OCI-LY7 (cell line): ENCODE measurements at regions not wholly inside any gene's neighbourhood (a gene's known extent, or its start where the extent isn't known, plus 50 kb on each side); places are given as distances from the start of the nearest gene placed in this dataset.
A peak's percentile ranks its signal among the peaks of the same experiment; 100 is the strongest.
"Not testable (repeated sequence)": the region's sequence is repeated elsewhere in the genome, so short reads cannot be mapped to it uniquely, and the experiment has no call there.

Experiments used
- BruUV-seq: library from RNA; stranded (reverse); fragments of 400-500 nt; replicated peaks from 2 replicates; lab custom pipeline; 2021; lab: Mats Ljungman, UMichigan
- CTCF ChIA-PET: fragments of 300-600 bp; sonication (Branson Sonifier 250); formaldehyde crosslinking; loops from one replicate; lab custom pipeline; 2022; ENCODE audit warnings: antibody characterized with exemption; ENCODE audit not compliant: unreplicated experiment; lab: Charles Lee
- POLR2A ChIA-PET: fragments of 300-600 bp; sonication (Branson Sonifier 250); formaldehyde crosslinking; loops from one replicate; lab custom pipeline; 2022; ENCODE audit warnings: antibody characterized with exemption; lab: Charles Lee
- DNase-seq: peaks from one replicate; pipeline ENCODE4 v3.0.0-alpha.2; 2015; ENCODE audit warnings: low spot score
- H2AFZ ChIP-seq: fragments of 200-600 bp; sonication (generic), shearing (Covaris generic); 2 replicates; pipeline ENCODE4 v1.6.1; 2014; ENCODE audit warnings: mild to moderate bottlenecking, antibody characterized with exemption, low read length, moderate library complexity
- H3K27ac ChIP-seq: fragments of 200-600 bp; sonication (generic); 2 replicates; pipeline ENCODE4 v1.5.1; 2014; ENCODE audit warnings: mixed run types, low read depth, mild to moderate bottlenecking, moderate library complexity, low read length, inconsistent platforms; ENCODE audit not compliant: poor library complexity, severe bottlenecking
- H3K36me3 ChIP-seq: fragments of 200-600 bp; sonication (generic); 2 replicates; pipeline ENCODE4 v1.6.1; 2014; ENCODE audit warnings: mild to moderate bottlenecking, antibody characterized with exemption, low read length, moderate library complexity, mixed read lengths; ENCODE audit not compliant: insufficient read depth
- H3K4me1 ChIP-seq: fragments of 200-600 bp; sonication (generic); 2 replicates; pipeline ENCODE4 v1.5.1; 2014; ENCODE audit warnings: mild to moderate bottlenecking, low read length; ENCODE audit not compliant: insufficient read depth, poor library complexity, severe bottlenecking
- H3K4me2 ChIP-seq: fragments of 200-600 bp; sonication (generic); 2 replicates; pipeline ENCODE4 v1.6.1; 2014; ENCODE audit warnings: mild to moderate bottlenecking, low read length
- H3K4me3 ChIP-seq: fragments of 200-600 bp; sonication (generic); 2 replicates; pipeline ENCODE4 v1.5.1; 2014; ENCODE audit warnings: mild to moderate bottlenecking, low read depth, low read length; ENCODE audit not compliant: poor library complexity, severe bottlenecking
- H3K79me2 ChIP-seq: fragments of 200-600 bp; sonication (generic); 2 replicates; pipeline ENCODE4 v1.6.1; 2016; ENCODE audit warnings: low read depth, mild to moderate bottlenecking, low read length, moderate library complexity, mixed read lengths; ENCODE audit not compliant: insufficient read depth
- H3K9me2 ChIP-seq: fragments of 200-600 bp; sonication (generic); 2 replicates; pipeline ENCODE4 v1.6.1; 2016; ENCODE audit warnings: mild to moderate bottlenecking, low read length, mixed read lengths; ENCODE audit not compliant: insufficient read depth
- H3K9me3 ChIP-seq: fragments of 200-600 bp; sonication (generic); 2 replicates; pipeline ENCODE4 v1.6.1; 2014; ENCODE audit warnings: mild to moderate bottlenecking, mixed run types, low read length, mixed read lengths
- H4K20me1 ChIP-seq: fragments of 200-600 bp; sonication (generic); 2 replicates; pipeline ENCODE4 v1.6.1; 2014; ENCODE audit warnings: mild to moderate bottlenecking, antibody characterized with exemption, low read length, moderate library complexity, mixed read lengths; ENCODE audit not compliant: insufficient read depth
- EZH2phosphoT487 ChIP-seq: fragments of 200-600 bp; sonication (generic); IDR thresholded peaks from 2 replicates; pipeline ENCODE4 v1.6.1; 2018; ENCODE audit warnings: low read depth, borderline replicate concordance, mild to moderate bottlenecking, mixed run types, antibody characterized with exemption, low read length, moderate library complexity, mixed read lengths
- intact Hi-C: fragments of 100-400 bp; cut with micrococcal nuclease; formaldehyde crosslinking; loops from one replicate; pipeline ENCODE4 v1.10.0; 2022; ENCODE audit not compliant: unreplicated experiment
- TF ChIP-seq, protein P1 (sequence below): fragments of 200-600 bp; sonication (generic); conservative IDR thresholded peaks from 2 replicates; pipeline ENCODE4 v1.5.1; 2014; ENCODE audit warnings: mild to moderate bottlenecking, antibody characterized with exemption, low read length, moderate library complexity, mixed read lengths

DNA sequence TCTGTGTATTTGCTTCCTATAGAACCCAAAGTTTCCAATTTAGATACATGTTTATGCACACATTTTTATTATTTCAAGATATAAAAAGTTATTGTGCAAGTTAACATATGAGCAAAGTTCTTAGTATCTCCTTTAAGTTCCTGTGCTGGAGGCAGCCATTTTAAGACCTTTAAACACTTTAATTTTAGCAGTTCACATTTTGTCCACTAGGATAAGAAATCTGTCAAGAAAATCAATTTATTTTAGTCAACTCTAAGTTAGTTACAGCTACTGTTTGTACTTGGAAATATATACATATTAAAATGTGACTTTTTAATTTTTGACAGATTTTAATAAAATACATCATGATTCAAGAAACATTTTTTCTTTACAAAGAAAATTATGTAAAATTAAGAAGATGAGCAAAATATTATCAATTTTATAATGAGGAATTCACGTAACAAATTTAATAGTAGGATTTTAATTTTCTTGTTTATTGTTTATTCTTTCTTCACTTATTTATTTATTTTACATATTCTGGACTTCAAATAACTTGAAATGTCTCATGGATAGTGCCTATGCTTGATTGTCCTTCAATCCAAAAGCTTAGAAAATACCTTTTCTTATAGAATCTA, 402.6 kb upstream of the GBE1 start:
- Histone ChIP-seq H3K9me3 (no peaks in the 10 kb centered on the region), H3K9me2 (no peaks in the 10 kb centered on the region), H4K20me1 (no peaks in the 10 kb centered on the region), H3K4me1 (no peaks in the 10 kb centered on the region), H3K4me2 (no peak overlapping the region), H3K79me2 (no peaks in the 10 kb centered on the region), H3K4me3 (no peak overlapping the region), H2AFZ (peak overlapping the region; percentile 91), H3K27ac (no peak overlapping the region), H3K36me3 (no peaks in the 10 kb centered on the region)
- no TSS peak for BruUV-seq
- DNase-seq, result peak; percentile 19
- intact Hi-C loops, result no loop called here
- ChIA-PET CTCF (no interaction called here), POLR2A (no interaction called here)
- TF ChIP-seq, protein P1, sequence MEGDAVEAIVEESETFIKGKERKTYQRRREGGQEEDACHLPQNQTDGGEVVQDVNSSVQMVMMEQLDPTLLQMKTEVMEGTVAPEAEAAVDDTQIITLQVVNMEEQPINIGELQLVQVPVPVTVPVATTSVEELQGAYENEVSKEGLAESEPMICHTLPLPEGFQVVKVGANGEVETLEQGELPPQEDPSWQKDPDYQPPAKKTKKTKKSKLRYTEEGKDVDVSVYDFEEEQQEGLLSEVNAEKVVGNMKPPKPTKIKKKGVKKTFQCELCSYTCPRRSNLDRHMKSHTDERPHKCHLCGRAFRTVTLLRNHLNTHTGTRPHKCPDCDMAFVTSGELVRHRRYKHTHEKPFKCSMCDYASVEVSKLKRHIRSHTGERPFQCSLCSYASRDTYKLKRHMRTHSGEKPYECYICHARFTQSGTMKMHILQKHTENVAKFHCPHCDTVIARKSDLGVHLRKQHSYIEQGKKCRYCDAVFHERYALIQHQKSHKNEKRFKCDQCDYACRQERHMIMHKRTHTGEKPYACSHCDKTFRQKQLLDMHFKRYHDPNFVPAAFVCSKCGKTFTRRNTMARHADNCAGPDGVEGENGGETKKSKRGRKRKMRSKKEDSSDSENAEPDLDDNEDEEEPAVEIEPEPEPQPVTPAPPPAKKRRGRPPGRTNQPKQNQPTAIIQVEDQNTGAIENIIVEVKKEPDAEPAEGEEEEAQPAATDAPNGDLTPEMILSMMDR, result peak; percentile 71
- TF ChIP-seq EZH2phosphoT487, result no peak

- H3K27ac ChIP-seq, result no peak overlapping the region
- TF ChIP-seq, protein P1, result no peak
- no peak for TF ChIP-seq EZH2phosphoT487
- H3K4me2 ChIP-seq, result no peak overlapping the region
- H2AFZ ChIP-seq, result no peak overlapping the region
- no peak overlapping the region for H3K4me3 ChIP-seq
- no peaks in the 10 kb centered on the region for H3K9me2 ChIP-seq
- no peaks in the 10 kb centered on the region for H4K20me1 ChIP-seq
- H3K4me1 ChIP-seq, result no peaks in the 10 kb centered on the region
- H3K79me2 ChIP-seq, result no peaks in the 10 kb centered on the region
- intact Hi-C loops, result no loop called here
- H3K9me3 ChIP-seq, result no peaks in the 10 kb centered on the region
- H3K36me3 ChIP-seq, result no peaks in the 10 kb centered on the region
- POLR2A ChIA-PET, result no interaction called here
- no TSS peak for BruUV-seq
- no peak for DNase-seq
- CTCF ChIA-PET, result no interaction called here
Observed at GRCh38 chr3:82157952-82158351, 396.5 kb upstream of the GBE1 start.

DNA sequence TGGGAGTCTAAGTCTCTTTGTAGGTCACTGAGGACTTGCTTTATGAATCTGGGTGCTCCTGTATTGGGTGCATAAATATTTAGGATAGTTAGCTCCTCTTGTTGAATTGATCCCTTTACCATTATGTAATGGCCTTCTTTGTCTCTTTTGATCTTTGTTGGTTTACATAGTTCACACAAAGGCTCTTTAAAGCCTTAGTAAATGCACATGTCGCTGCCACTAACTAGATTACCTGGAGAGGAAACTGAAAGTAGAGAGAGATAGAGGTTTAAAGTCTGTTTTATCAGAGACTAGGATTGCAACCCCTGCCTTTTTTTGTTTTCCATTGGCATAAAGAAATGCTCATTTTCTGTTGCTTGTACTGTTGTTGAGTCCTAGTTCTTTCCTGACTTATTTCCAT, 392.4 kb upstream of the GBE1 start:
- not testable (repeated sequence) for BruUV-seq, H3K4me2 ChIP-seq

More for the DNA sequence above, 392.4 kb upstream of the GBE1 start:
- H2AFZ ChIP-seq, H3K4me1 ChIP-seq, H3K79me2 ChIP-seq, POLR2A ChIA-PET, intact Hi-C loops, H3K9me2 ChIP-seq, DNase-seq, H4K20me1 ChIP-seq, H3K27ac ChIP-seq, H3K36me3 ChIP-seq, H3K4me3 ChIP-seq, H3K9me3 ChIP-seq, CTCF ChIA-PET: not testable (repeated sequence)
